CD14-positive monocyte (primary cell): ENCODE measurements at regions not wholly inside any gene's neighbourhood (a gene's known extent, or its start where the extent isn't known, plus 50 kb on each side); places are given as distances from the start of the nearest gene placed in this dataset.

Experiments used
- DNase-seq, 3 donors: peaks; one replicate each; pipeline ENCODE4 v3.0.0-alpha.2; 2011 to 2022
- H2AFZ ChIP-seq: 2 replicates; pipeline ENCODE4 v1.6.0; 2012; ENCODE audit warnings: mild to moderate bottlenecking, low read depth, low read length, inconsistent platforms; ENCODE audit not compliant: insufficient read depth, poor library complexity, severe bottlenecking
- H3K27ac ChIP-seq, 2 donors: 1 replicate in 1 of 2; 2 replicates in 1 of 2; pipeline ENCODE4 v1.5.1; 2012 to 2013; ENCODE audit warnings: low read length in 2 of 2, control low read depth in 1 of 2, inconsistent platforms in 1 of 2, low read depth in 1 of 2, mild to moderate bottlenecking in 1 of 2
- H3K27me3 ChIP-seq, 2 donors: one replicate each; pipeline versions ENCODE4 v1.6.0 to v1.6.1; 2011 to 2013; ENCODE audit warnings: low read length in 2 of 2; ENCODE audit not compliant: control insufficient read depth in 2 of 2, insufficient read depth in 2 of 2
- H3K36me3 ChIP-seq, 2 donors: replicated peaks in 1 of 2; 1 replicate in 1 of 2; 2 replicates in 1 of 2; pipeline versions ENCODE4 v1.5.1 to v1.6.1; 2012 to 2013; ENCODE audit warnings: low read length in 2 of 2, control low read depth in 1 of 2, inconsistent platforms in 1 of 2, mild to moderate bottlenecking in 1 of 2; ENCODE audit not compliant: insufficient read depth in 2 of 2, control insufficient read depth in 1 of 2
- H3K4me1 ChIP-seq, 2 donors: 1 replicate in 1 of 2; 2 replicates in 1 of 2; pipeline versions ENCODE4 v1.5.1 to v1.6.1; 2012 to 2013; ENCODE audit warnings: low read length in 2 of 2, control low read depth in 1 of 2, inconsistent platforms in 1 of 2, mild to moderate bottlenecking in 1 of 2, moderate library complexity in 1 of 2; ENCODE audit not compliant: insufficient read depth in 2 of 2, control insufficient read depth in 1 of 2
- H3K4me2 ChIP-seq: replicated peaks from 2 replicates; pipeline ENCODE3; 2012; ENCODE audit warnings: low read length, moderate library complexity, mild to moderate bottlenecking; ENCODE audit not compliant: poor library complexity, severe bottlenecking; ENCODE audit errors: extremely low read depth
- H3K4me3 ChIP-seq, 3 experiments: fragments of 200-600 bp in 1 of 3; sonication (generic) in 1 of 3; replicated peaks in 1 of 3; 1 replicate in 2 of 3; 2 replicates in 1 of 3; pipeline ENCODE4 v1.5.1; 2011 to 2013; ENCODE audit warnings: low read length in 3 of 3, mild to moderate bottlenecking in 3 of 3, control low read depth in 2 of 3, low read depth in 2 of 3, inconsistent platforms in 1 of 3, moderate library complexity in 1 of 3
- H3K79me2 ChIP-seq: 2 replicates; pipeline ENCODE4 v1.6.0; 2012; ENCODE audit warnings: mild to moderate bottlenecking, control low read depth, inconsistent platforms, low read length, moderate library complexity; ENCODE audit not compliant: insufficient read depth
- H3K9ac ChIP-seq: 2 replicates; pipeline ENCODE4 v1.6.0; 2017; ENCODE audit warnings: low read length, mild to moderate bottlenecking; ENCODE audit not compliant: insufficient read depth, poor library complexity, severe bottlenecking
- H3K9me3 ChIP-seq, 2 donors: replicated peaks in 1 of 2; 1 replicate in 1 of 2; 2 replicates in 1 of 2; pipeline versions ENCODE4 v1.5.1 to v1.6.1; 2012 to 2013; ENCODE audit warnings: low read length in 2 of 2, control low read depth in 1 of 2; ENCODE audit not compliant: control insufficient read depth in 1 of 2, insufficient read depth in 1 of 2
- H4K20me1 ChIP-seq: 2 replicates; pipeline ENCODE4 v1.6.0; 2012; ENCODE audit warnings: mild to moderate bottlenecking, low read length, control low read depth, moderate library complexity; ENCODE audit not compliant: insufficient read depth
- H3K27ac Mint-ChIP-seq, 7 donors: one replicate each; pipeline ENCODE4 v1.8.0; 2020; ENCODE audit warnings: mild to moderate bottlenecking in 7 of 7, mixed read lengths in 7 of 7, moderate library complexity in 6 of 7, inconsistent platforms in 2 of 7
- H3K27me3 Mint-ChIP-seq, 3 donors: one replicate each; pipeline ENCODE4 v1.8.0; 2021 to 2022; ENCODE audit warnings: low read depth in 3 of 3, mild to moderate bottlenecking in 3 of 3, mixed read lengths in 3 of 3, moderate library complexity in 3 of 3, inconsistent platforms in 1 of 3
- H3K36me3 Mint-ChIP-seq, 2 donors: one replicate each; pipeline ENCODE4 v1.8.0; 2020; ENCODE audit warnings: mixed read lengths in 2 of 2, inconsistent platforms in 1 of 2, mild to moderate bottlenecking in 1 of 2
- H3K4me1 Mint-ChIP-seq: one replicate; pipeline ENCODE4 v1.8.0; 2020; ENCODE audit warnings: mild to moderate bottlenecking, mixed read lengths
- H3K4me3 Mint-ChIP-seq, 2 donors: one replicate each; pipeline ENCODE4 v1.8.0; 2020; ENCODE audit warnings: mild to moderate bottlenecking in 2 of 2, mixed read lengths in 2 of 2, moderate library complexity in 1 of 2
- H3K9me3 Mint-ChIP-seq, 7 donors: one replicate each; pipeline ENCODE4 v1.8.0; 2020 to 2022; ENCODE audit warnings: mixed read lengths in 7 of 7, mild to moderate bottlenecking in 6 of 7, moderate library complexity in 6 of 7, inconsistent platforms in 2 of 7
- WGBS: methylation state at CpG from one replicate; pipeline ENCODE4 v1.1.5; 2013; ENCODE audit warnings: missing lambda C conversion rate; ENCODE audit not compliant: insufficient coverage; 5-methylcytosine and 5-hydroxymethylcytosine counted together
- intact Hi-C, 2 donors: fragments of 100-400 bp; cut with micrococcal nuclease; formaldehyde crosslinking; loops; one replicate each; pipeline versions ENCODE4 v1.15.0 to v1.15.1; 2023
- TF ChIP-seq, protein P1 (sequence below): fragments of 200-600 bp; IDR thresholded peaks from one replicate; pipeline ENCODE4 v1.8.0; 2022; ENCODE audit warnings: antibody characterized with exemption, mild to moderate bottlenecking

DNA sequence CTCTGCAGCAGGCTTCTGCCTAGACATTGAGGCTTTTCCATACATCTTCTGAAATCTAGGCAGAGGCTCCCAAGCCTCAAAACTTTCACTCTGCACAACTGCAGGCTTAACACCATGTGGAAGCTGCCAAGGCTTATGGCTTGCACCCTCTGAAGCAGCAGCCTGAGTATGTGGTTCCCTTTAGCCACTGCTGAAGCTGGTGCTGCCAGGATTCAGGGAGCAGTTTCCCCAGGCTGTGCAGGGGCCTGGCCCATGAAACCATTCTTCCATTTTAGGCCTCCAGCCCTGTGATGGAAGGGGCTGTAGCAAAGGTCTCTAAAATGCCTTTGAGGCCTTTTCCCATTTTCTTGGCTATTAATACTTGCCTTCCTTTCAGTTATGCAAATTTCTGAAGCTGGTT is 680.3 kb upstream of the FTMT start:
- Histone ChIP-seq H2AFZ (no peak overlapping the region), H4K20me1 (no peaks in the 10 kb centered on the region), H3K4me3 (no peak overlapping the region), H3K79me2 (no peaks in the 10 kb centered on the region), H3K36me3 (no peaks in the 10 kb centered on the region), H3K4me1 (no peaks in the 10 kb centered on the region), H3K27me3 (no peaks in the 10 kb centered on the region), H3K9ac (no peak overlapping the region), H3K4me2 (no peak overlapping the region), H3K27ac (no peak overlapping the region), H3K9me3 (peaks cover 0 to 3% of the 10 kb centered on the region in 2 donors)
- H3K36me3 Mint-ChIP-seq = no peaks in the 10 kb centered on the region
- no peak for DNase-seq
- no peak overlapping the region for H3K4me3 Mint-ChIP-seq
- H3K9me3 Mint-ChIP-seq = peaks cover 0 to 4% (median 2%) of the 10 kb centered on the region in 7 donors
- intact Hi-C loops = no loop called here
- no peak overlapping the region for H3K27ac Mint-ChIP-seq
- no peaks in the 10 kb centered on the region for H3K4me1 Mint-ChIP-seq
- H3K27me3 Mint-ChIP-seq = peaks cover 0 to 2% (median 0%) of the 10 kb centered on the region in 3 donors
- TF ChIP-seq, protein P1, sequence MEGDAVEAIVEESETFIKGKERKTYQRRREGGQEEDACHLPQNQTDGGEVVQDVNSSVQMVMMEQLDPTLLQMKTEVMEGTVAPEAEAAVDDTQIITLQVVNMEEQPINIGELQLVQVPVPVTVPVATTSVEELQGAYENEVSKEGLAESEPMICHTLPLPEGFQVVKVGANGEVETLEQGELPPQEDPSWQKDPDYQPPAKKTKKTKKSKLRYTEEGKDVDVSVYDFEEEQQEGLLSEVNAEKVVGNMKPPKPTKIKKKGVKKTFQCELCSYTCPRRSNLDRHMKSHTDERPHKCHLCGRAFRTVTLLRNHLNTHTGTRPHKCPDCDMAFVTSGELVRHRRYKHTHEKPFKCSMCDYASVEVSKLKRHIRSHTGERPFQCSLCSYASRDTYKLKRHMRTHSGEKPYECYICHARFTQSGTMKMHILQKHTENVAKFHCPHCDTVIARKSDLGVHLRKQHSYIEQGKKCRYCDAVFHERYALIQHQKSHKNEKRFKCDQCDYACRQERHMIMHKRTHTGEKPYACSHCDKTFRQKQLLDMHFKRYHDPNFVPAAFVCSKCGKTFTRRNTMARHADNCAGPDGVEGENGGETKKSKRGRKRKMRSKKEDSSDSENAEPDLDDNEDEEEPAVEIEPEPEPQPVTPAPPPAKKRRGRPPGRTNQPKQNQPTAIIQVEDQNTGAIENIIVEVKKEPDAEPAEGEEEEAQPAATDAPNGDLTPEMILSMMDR = no peak

DNA sequence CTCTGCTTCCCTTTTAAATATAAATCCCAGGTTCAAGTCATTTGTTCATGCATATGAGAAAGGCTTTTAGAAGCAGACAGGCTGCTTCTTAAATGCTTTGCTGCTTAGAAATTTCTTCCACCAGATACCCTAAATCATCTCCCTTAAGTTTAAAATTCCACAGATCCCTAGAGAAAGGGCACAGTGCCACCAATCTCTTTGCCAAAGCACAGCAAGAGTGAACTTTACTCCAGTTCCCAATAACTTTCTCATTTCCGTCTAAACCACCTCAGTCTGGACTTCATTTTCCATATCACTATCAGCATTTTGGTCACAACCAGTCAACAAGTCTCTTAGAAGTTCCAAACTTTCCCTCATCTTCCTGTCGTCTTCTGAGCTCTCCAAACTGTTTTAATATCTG is 679.8 kb upstream of the FTMT start:
- Mint-ChIP-seq H3K4me3 (no peak overlapping the region), H3K27ac (no peak overlapping the region), H3K9me3 (peaks cover 0 to 4% (median 2%) of the 10 kb centered on the region in 7 donors), H3K4me1 (no peaks in the 10 kb centered on the region), H3K36me3 (no peaks in the 10 kb centered on the region), H3K27me3 (peaks cover 0 to 2% (median 0%) of the 10 kb centered on the region in 3 donors)
- TF ChIP-seq, protein P1 = no peak
- 75% methylated on average over 1 of the region's 2 CpGs for WGBS
- Histone ChIP-seq H3K27ac (no peak overlapping the region), H3K9me3 (peaks cover 0 to 3% of the 10 kb centered on the region in 2 donors), H2AFZ (no peak overlapping the region), H3K4me3 (no peak overlapping the region), H3K4me1 (no peaks in the 10 kb centered on the region), H3K4me2 (no peak overlapping the region), H3K79me2 (no peaks in the 10 kb centered on the region), H3K9ac (no peak overlapping the region), H3K27me3 (no peaks in the 10 kb centered on the region), H3K36me3 (no peaks in the 10 kb centered on the region), H4K20me1 (no peaks in the 10 kb centered on the region)
- intact Hi-C loops = no loop called here
- DNase-seq = no peak
